HG03354 (cell line): ENCODE measurements at regions not wholly inside any gene's neighbourhood (a gene's known extent, or its start where the extent isn't known, plus 50 kb on each side); places are given as distances from the start of the nearest gene placed in this dataset.
"Not testable (repeated sequence)": the region's sequence is repeated elsewhere in the genome, so short reads cannot be mapped to it uniquely, and the experiment has no call there.

ENCODE experiments used
- ATAC-seq: cut with Tn5 transposase; IDR thresholded peaks from one replicate; pipeline ENCODE4 v1.9.1; 2021; ENCODE audit warnings: mild to moderate bottlenecking; ENCODE audit not compliant: unreplicated experiment, poor library complexity, severe bottlenecking

DNA sequence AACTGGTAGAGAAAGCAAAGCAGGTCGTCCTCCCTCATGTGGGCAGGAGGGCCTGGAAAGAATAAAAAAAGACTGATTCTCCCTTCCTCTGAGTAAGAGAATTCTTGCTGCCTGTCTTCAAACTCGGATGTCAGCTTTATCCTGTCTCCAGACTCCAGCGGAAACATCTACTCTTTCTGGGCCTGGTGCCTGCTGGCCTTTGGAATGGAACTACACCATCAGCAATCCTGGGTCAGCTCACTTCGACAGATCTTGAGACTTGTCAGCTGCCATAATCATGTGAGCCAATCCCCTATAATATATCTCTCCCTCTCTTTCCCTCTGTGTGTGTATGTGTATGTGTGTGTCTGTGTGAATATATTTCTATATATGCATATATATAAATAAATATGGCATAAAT lies 411.0 kb upstream of the DPP6 start:
- ATAC-seq: no peak

DNA sequence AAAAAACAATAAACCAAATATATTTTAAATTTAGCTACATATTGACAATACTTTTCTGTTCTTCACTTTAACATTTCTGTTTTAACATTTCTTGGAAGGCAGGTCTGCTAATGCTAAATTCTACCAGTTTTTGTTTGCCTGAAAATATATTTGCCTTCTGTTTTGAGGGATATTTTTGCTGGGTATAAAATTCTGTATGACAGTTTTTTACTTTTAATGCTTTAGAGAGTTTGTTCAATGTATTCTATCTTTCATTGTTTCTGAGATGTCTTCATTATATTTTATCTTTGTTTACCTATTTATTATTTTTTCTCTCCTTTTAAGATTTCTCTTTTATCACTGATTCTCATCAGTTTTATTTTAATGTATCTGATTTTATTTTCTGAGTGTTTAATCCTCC lies 409.2 kb upstream of the DPP6 start:
- no peak for ATAC-seq

DNA sequence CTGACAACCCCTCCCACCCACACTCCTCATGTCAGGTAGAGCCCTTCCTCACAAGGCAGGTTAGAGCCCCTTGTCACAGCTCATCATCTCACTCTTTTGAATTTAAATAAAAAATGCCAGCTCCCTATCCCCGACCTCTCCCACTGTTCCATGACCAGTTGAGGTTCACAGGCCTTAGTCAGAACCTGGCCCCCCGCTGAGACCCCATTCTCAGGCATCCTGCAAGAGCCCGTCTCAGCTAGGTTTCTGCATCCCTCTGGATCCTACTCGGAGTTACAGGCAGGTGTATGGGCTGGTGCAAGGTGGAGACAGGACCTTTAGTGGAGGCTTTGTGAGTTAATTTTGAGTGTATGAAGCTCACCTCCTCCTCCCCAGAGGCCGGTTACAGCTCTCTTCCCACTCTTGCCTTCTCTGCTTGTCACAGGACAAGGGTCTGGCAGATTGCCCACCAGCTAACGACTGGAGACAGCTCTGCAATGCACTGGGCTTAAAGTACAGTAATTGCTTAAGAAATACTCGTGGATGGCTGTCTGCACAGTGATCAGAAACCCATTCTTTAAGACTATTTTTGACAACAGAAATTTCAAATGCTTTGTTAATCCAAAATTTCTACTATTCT lies 394.9 kb upstream of the DPP6 start:
- ATAC-seq: no peak

DNA sequence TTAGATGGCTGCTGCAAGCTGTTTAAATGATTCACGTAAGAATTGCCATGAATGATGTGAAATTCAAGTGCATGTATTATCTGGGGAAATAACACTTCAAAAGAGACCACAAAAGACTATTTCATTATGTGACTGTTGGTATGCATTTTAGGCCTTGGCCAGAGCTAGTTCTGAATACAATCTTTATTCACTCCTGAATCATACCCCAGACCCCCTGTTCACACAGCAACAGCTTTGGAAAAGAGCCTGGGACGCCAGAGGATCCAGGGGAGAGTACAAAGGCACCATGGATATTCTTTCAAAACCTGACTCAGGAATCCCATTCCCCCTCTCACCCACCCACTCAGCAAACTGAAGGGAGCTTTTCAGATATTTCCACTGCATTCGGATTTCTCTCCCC lies 377.1 kb upstream of the DPP6 start:
- no peak for ATAC-seq

DNA sequence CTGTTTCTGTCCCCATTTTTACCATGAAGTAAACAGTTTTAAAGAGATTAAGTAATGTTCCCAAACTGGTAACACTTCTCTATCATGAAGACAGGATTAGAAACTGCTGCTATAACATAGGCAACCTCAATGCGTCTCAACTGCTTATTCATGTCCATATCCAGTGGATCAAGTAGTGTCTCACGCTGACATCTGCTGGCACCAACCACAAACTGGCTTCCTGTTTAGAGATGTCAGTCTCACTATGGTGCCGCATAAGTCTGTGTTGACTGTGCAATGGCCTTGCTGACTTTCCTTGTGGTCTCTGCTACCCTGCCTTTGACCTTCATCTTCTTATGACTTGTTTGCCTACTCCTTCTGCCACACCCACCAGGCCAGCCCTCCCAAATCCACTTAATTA lies 369.6 kb upstream of the DPP6 start:
- ATAC-seq: no peak

DNA sequence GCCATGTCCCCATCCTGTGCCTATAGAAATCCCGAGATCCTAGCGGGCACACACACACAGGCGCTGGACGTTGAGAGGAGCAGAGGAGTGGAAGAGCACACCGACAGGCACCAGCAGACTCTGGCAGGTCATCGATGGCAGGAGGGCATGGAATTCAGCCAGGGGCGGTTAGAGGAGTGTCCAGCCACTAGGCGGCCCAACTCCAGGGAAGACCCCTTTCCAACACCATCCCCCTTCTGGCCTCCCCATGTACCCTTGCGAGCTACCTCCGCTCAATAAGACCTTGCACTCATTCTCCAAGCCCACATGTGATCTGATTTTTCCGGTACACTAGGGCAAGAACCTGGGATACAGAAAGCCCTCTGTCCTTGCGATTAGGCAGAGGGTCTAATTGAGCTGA lies 356.0 kb upstream of the DPP6 start:
- no peak for ATAC-seq

DNA sequence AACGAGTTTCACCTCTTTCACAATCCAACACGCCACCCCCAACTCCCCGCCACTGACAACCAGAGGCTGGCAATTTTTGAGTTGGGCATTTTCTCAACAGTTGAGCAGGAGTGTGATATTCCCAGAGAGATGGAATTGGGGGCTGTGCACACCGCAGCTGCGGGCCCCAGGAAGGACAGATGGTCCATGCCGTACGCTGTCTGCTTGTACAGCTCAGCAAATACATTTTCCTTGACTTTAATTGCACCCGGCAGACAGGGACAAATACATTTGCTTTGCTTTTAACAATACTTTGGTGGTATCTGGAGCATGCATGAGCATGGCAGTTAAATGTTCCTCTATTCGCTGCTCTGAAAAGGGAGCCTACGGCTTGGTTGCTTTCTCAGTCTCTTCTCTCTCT lies 354.2 kb upstream of the DPP6 start:
- no peak for ATAC-seq

DNA sequence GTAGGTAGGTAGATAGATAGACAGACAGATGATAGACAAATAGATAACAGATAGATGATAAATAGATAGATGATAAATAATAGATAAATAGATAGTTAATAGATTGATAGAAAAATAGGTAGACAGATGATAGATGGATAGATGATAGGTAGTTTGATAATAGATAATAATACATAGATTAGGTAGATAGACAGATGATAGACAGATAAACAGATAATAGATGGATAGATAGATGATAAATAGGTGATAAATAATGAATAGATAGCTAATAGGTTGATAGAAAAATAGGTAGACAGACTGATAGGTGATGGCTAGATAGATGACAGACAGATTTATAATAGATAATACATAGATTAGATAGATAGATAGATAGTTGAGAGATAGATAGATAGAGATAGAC lies 350.5 kb upstream of the DPP6 start:
- ATAC-seq: no peak

DNA sequence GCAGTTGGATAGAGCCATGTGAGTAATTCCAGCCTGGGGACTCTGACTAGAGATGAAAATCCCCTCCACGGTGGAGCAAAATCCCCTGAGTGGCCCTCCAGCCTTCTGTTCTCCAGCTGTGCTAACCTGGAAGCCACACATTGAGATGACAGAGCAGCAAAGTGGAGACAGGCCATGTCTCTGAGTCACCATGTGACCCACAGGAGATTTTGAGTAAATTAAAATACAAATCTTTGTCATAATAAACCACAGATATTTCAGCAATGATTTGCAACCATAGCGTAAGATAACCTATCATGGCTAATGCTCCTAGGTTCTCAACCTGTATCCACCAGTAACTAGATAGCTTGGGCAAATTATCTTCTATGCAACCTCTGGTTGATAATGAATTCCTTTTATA lies 328.3 kb upstream of the DPP6 start:
- not testable (repeated sequence) for ATAC-seq

DNA sequence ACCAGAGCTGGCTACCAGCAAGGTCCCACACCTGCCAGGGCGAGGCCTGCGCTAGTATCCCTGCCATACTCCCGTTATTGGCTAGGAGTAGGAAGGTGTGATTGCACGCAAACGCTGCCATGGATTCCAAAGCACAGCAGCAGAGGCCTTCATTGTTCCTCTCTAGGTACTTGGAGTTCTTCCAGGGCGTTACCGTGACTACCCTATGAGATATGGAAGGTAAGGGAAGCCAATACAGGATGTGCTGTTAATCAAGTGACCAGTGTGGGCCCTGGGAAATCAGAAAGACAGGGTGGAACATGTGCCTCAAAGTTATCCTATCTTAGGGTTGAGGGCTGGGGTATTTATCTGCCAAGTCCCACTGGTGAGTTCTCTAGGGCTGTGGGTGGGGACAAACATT lies 320.7 kb upstream of the DPP6 start:
- ATAC-seq: not testable (repeated sequence)

DNA sequence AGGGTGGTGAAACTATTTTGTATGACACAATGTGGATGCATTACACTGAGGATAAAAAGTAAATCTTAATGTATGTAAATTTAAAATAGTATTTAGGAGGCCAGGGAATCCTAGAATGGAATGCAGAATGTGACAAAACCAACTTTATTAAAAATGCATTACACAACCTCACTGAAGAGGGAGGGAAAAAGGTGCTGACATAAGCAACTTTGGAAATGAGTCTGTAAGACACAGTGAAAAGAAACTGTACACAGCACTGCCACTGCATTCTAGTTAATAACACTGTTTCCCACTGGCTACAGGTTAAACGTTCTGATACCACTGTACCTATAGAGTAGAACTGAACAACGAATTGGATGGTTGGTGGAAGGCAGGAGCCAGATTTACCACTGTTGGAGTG lies 308.8 kb upstream of the DPP6 start:
- not testable (repeated sequence) for ATAC-seq

DNA sequence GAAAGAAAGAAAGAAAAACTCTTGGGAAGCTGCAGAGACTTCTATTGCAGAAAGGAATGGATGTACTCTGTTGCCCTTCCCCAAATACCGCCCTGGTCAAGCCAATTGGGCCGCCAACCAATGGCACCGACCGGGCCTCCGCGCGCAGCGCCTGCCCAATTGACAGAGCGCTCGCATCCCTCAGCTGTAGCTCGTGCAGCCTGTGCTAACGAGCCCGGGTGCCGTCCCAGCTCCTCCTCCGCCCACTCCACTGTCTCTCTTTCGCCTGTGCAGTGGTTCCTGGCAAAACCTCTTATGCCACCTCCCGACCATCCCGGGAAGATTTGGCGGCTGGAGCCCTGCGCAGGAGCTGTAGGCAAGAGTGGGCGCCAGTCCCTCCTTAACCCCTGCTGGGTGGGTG lies 304.2 kb upstream of the DPP6 start:
- not testable (repeated sequence) for ATAC-seq

DNA sequence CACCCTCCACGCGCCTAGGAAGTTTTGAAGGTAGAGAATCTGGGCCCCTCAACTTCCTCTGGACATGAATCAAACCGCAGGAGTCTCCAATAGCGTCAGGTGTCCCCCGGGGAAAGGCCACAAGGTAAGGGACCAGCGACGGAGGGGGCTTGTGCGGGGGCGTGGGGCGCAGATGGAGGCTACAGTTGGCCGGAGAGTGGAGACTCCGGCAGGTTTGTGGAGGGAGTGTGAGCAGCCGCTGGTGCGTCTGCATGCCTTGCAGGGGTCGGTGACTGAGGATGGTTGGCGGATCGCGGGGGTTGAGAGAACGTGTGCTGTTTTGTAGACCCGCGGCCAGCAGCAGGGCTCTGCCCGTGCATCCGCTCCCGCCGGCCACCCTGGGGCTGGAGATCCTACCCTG lies 303.3 kb upstream of the DPP6 start:
- ATAC-seq: not testable (repeated sequence)

DNA sequence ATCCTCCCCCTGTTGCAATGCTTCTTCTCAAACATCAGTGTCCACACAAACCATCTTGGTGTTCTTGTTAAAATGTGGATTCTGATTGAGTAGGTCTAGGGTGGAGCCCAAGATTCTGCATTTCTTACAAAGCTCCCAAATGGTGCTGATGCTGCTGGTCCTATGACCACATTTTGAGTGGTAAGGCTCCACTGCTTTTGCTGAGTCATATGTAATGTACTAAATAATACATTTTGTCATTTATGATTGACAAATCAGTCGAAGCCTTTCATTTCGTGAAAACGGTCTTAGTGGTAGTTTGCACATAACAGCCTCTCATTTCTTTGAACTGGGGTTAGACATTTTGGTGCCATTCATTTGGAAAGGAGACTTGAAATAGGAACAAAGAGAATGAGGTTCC lies 286.3 kb upstream of the DPP6 start:
- ATAC-seq: not testable (repeated sequence)

DNA sequence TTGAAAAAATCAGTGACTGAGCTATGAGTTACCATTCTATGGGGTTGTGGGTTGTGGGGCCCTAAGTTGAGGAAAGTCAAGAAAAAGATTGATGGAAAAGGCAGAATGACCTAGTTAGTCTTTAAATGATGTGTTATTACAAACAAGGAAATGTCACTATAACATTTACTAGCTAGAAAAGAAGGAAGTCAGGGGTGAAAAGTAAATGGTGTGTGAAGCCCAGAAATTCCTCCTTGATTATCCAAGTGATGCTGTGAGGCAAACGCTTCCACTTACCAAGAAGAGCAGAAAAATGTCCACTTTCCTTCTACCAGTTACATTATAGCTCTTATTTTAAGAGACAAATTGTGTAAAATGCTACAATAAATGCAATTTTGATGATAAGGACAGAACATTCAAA lies 285.3 kb upstream of the DPP6 start:
- ATAC-seq: not testable (repeated sequence)

DNA sequence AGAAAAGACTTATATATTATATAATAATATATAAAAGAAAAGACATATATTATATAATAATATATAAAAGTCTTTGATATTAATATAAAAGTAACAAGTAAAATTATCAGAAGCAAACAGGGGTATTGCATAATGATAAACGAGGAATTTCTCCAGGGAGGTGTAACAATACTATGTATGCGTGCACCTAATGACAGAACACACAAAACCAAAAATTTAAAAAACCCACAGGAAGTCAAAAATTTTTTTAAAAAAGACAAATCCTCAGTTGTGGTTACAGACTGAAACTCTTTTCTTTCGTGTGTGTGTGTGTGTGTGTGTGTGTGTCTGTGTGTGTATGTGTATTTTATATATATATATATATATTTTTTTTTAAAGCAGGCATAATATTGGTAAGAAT lies 279.2 kb upstream of the DPP6 start:
- ATAC-seq: no peak

DNA sequence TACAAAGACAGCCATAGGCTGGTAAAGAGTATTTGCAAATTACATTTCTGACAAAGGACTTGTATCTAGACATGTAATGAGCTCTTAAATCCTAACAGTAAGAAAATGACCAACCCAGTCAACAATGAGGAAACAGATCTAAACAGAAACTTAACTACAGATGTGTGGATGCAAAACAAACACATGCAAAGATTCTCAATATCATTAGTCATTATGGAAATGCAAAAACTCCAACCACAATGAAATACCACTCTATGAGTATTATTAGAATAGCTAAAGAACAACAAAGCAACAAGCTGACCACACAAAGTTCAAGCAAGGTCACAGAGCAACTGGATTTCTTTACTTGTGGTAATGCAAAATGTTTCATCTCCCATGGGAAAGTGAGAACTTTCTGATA lies 275.3 kb upstream of the DPP6 start:
- ATAC-seq: peak; percentile 88

DNA sequence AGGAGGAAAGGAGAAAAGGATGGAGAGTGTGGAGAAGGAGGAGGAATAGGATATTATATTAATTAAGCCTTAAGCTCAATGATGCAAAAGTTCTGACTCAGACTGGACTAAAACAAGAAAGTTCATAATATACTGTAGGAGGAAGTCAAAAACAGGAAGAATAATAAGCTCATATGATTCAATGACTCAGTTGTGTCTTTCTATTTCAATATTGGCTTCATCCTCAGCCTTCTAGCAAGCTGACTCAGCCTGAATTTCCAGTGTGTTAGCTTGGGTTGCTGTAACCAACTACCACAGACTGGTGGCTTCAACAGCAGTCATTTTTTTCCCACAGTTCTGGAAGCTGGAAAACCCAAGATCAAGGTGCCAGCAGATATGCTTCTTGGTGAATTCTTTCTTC lies 254.8 kb upstream of the DPP6 start:
- ATAC-seq: not testable (repeated sequence)

DNA sequence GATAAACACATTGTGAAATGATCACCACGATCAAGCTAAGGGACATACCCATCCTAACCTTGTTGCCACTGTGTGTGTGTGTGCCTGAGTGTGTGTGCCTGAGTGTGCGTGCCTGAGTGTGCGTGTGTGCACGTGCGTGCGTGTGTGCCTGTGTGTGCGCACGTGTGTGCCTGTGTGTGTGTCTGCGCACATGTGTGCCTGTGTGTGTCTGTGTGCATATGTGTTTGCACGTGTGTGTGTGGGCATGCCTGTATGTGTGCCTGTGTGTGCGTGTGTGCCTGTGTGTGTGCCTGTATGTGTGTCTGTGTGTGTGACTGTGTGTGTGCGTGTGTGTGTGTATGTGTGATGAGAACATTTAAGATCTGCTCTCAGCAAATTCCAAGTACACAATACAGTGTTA lies 244.1 kb upstream of the DPP6 start:
- ATAC-seq: no peak

DNA sequence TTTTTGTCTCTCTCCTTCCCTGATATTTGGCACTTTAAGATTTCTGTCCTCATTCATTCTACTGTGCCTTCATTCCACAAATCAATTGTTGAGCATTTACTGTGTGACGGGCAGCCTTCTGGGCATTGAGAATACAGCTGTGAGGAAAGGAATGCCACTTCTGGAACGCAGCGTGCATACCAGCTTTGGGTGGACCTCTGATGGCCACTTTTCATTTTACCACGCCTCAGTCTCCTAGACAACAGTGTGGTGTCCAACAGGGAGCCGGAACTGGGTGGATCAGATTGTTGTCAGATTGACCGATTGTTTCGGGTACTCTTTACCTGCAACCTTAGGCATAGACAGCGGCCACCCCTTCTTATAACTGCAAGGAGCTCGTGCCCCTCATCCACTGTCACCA lies 222.7 kb upstream of the DPP6 start:
- no peak for ATAC-seq

DNA sequence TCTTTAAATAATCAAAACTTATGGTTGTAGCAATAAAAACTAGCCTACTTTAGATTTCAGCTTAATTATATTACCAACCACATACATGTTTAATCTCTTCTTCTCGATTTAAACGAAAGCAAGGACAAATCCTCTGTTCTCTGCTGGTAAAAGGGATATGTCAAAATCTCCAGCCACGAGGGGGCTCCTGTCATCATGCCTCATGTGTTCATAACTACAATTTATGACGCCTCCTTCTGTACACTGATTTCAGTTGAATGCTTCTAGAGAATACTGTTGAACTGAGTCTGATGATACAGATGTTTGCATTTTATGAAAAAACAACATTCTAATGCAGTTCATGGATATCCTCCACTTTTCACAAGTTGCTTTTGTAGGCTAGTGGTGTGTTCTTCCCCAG lies 220.0 kb upstream of the DPP6 start:
- no peak for ATAC-seq

DNA sequence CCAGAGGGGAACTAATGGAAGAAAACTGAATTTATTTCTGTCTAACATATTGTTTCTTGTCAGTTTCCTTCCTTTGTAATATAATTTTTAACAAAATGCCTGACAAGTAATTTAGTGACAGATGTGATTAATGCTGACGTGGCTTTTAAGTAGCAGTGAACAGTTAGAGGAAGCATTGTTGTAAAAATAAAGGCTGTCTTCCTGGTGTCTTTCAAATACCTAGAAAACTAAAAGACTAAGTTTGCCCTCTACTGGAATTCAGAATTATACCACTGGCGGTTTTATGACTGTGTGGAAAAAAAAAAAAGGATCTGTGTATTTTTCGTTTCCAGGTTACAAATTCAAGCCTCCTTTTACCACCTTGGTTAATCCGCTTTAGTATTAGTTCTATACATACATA lies 217.1 kb upstream of the DPP6 start:
- ATAC-seq: no peak
